GM18517 (cell line): ENCODE measurements at regions not wholly inside any gene's neighbourhood (a gene's known extent, or its start where the extent isn't known, plus 50 kb on each side); places are given as distances from the start of the nearest gene placed in this dataset.
"Not testable (repeated sequence)": the region's sequence is repeated elsewhere in the genome, so short reads cannot be mapped to it uniquely, and the experiment has no call there.

Source experiments
- ATAC-seq: cut with Tn5 transposase; IDR thresholded peaks from one replicate; pipeline ENCODE4 v1.9.1; 2021; ENCODE audit warnings: mild to moderate bottlenecking, moderate library complexity; ENCODE audit not compliant: unreplicated experiment

DNA sequence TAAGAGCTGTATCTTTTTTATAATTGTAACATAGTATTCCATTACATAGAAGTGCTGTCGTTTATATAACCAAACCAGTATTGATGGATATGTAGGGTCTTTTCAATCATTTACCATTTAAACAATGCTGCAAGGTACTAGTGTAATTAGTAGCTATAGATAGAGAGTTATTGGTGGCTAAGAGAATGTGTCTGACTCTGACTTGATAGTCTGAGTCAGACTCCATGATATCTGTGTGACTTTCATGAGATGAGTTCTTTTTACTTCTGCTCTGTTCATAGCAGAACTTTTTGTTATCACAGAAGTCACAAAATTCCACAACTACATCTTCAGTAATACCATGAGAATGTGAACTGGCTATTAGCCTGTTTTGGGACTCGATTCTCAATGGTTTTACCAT is 150.6 kb downstream of the FHIP1A start:
- ATAC-seq: no peak

DNA sequence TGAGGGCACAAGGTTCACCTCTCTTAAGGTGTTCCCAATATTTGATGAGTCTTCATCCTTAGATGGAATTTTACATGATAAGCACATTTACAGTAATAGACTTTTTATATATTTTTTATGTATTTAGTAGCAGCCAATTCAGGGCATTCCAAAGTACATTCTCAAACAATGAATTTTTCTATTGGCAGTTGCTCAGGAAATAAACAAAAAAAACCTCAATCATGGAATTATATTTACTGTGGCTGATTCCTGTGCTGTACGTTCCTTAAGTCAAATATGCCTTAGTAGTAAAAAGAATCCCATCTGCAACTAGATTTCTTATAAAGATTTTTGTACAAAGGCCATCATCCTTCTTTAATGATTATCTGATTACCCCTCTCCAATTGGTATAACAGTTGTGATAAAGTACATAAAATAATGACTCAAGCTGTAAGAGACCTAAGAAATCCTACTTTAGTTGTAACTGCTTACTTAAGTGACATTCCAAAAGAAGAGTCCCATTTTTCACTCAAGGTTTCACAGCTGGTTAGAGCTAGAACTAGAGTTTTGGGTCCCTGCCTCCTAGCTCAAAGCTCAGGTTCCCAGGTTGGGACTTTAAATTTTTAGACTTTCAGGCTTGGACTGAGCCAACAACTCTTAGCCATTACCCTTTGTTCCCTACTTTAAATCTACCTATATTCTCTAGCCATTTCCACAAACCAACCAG is 152.7 kb downstream of the FHIP1A start:
- no peak for ATAC-seq

DNA sequence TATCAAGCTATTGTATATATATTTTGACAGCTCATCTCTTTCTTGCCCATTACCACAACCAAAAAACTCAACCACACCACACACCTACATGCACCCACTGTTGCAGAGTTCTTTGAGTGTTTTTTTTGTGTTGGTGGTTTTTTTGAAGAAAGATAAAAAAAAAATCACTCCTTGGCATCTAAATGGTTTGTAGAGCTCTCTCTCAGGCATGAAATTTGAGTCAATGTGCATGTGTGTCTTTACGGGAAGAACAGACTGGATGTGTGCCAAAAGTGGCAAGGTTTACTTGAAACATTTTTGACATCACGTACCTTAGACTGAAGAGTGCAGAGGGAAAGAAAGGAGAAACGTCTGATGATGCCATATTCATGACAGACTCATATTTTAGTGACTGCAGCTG is 154.2 kb downstream of the FHIP1A start:
- no peak for ATAC-seq

DNA sequence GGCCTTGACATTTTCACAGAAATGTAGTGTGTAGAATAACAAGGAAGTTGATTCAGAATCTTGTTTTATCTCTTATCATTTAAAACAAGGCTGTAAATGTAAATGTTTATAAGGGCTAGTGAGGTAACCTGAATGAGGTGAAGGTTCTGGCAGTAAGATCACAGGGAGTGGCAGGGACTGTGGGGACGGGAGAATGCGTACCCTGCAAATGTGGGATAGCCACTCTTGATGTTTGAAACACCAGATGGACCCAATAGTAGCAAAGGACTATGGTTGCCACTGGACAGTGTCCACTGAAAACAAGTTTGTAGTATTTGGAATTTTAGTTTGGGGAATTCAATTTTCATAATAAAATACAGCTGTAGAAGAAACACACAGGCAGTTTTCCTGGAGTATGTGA is 155.3 kb downstream of the FHIP1A start:
- ATAC-seq: no peak

DNA sequence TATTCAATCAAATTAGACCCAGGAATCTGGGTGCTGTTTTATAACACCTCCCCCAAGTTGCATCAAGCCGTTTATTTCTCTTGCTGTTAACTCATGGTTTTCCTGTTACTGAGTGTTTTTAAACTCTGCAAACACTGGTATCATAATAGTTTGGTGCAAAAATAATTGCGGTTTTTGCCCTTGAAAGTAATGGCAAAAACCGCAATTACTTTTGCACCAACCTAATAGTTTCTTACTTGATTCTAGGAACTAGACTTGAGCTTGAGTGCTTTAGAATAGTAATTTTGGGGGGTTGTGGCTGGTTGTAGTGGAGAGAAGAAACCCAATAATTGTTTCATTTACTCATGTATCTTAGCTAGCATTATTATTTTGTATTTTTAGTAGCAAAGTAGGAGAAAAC is 156.6 kb downstream of the FHIP1A start:
- ATAC-seq: no peak

DNA sequence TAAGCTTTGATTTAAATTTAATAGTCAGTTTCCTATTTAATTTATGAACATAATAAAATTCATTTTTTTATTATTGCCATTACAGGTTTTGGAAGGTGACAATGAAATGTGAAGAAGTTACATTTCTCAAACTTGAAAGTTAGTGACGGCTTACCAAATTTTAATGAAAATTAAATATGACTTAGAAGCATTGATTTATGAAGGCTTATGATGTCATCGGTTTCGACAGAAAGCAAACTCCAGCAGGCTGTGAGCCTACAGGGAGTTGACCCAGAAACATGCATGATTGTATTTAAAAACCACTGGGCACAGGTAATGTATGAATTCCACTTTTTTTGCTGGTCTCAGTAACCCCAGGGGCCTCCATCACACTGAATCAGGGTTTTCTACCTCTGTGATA is 157.1 kb downstream of the FHIP1A start:
- ATAC-seq: no peak

DNA sequence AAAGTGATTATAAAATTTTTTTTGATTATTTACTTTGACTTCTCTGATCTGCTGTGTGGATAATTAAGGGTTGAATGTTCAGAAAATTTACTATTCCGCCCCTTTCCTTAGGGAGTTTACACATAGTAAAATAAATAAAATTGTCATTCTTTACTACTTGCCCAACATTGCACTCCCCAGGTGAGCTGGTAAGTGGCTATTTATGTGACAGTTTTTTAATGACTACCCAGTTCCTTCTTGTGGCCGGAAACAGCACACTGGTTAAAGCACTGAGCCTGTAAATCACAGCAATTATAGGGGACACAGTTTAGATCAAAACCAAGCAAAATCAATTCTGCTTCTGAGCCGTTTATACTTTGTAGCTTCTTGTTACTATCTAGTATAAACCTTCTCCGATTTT is 158.1 kb downstream of the FHIP1A start:
- peak; percentile 89 for ATAC-seq

DNA sequence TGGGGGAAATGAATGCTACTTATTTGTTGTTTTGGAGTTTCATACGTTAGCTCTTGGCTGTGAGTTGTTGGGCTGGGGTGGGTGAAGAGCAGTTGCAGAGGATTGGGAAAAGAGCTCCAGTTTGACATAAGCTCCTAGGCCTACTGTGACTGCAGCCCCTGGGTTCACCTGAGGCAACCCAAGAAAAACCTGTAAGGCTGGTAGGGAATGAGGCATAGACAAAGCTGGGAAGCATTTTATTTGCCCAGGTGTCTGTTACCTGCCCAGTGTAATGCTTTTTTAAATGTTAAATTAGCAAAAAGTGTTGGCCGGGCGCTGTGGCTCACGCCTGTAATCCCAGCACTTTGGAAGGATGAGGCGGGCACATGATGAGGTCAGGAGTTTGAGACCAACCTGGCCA is 160.0 kb downstream of the FHIP1A start:
- no peak for ATAC-seq

DNA sequence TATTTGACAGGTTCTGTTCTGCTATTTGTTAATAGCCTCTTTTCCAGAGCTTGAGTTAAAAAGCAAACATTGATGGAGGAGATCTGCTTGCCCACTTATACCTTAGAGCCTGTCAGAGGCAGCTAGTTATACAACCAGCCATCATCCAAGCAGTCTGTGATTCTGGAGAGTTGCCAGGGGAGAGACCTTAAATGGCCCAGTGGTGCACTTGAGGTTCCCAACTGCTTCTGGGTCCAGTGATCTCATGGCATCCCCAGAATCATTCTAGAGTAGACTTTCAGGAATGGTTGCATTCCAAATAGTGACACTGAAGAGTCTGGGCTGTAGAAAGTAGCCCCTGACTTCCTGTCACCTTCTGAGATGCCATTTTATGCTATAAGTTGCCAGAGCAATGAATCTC is 160.7 kb downstream of the FHIP1A start:
- ATAC-seq: no peak

DNA sequence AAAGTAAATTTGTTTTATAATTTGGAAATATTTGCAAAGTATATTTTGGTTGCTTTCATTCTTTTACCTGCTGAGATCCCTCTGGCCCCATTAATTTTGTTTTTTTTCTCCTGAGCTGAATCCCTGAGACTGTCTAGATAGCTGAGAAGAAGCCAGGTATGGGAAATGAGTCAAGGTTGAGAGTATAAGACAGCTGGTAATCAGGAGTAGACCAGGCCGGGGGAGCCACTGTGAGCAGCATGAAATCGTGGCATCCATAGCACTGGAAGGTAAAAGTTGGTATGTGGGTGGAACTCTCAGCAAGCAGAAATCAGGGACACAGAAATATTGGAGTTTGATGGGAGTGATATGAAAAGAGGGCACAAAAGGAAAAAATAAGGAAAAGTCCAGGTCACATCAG is 164.5 kb downstream of the FHIP1A start:
- ATAC-seq: no peak

DNA sequence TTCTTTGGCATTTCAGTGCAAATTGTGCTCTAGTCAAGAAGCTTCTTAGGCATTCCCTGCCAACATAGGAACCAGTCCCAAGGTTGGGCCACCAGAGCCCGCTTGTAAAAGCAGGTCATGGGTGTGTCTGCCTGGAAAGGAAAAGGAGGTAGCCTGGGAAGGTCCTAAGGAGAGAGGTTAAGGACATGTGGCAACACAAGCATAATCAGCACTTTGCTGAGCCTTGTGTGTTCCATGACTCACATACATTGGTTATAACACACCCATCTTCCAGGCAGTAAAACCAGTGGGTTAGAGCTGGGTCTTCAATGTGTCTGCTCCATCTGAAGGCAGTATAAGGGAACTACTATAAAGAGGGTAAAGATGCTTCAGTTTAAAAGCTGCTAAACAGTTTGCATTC is 165.0 kb downstream of the FHIP1A start:
- no peak for ATAC-seq

DNA sequence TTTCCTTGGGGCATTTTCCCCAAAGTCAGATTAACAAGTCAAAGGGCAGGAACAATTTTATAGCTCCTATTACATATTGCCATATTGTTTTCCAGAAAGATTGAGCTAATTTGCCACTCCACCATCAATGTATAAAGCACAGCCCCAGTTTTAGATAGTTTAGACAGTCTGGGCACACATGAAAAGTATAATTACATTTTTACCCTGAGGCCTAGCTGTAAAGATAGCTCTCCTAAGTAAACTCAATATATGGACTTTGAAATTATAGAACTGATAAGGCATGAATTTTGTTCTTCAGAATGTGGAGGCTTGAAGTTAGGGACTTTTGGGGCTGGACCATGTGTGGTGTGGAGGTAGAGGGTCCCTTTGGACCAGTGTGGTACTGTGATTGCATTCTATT is 166.0 kb downstream of the FHIP1A start:
- ATAC-seq: no peak

DNA sequence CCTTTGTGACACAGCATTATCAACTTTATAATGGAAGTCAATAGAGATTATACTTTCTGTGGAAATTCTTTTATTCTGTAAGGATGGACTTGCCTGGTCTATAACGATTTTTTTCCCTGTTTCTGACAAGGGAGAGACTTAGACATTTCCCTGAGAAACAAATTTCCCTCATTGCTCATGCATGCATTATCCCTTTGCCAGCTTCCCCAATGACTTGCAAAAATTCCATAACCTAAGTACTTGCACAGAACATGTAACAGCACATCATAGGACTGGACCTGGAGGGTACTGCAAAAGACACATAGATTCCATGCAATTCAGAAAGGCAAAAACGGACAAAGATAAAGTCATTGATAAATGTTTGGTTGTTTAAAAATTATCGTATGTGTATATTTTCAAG is 166.7 kb downstream of the FHIP1A start:
- no peak for ATAC-seq

DNA sequence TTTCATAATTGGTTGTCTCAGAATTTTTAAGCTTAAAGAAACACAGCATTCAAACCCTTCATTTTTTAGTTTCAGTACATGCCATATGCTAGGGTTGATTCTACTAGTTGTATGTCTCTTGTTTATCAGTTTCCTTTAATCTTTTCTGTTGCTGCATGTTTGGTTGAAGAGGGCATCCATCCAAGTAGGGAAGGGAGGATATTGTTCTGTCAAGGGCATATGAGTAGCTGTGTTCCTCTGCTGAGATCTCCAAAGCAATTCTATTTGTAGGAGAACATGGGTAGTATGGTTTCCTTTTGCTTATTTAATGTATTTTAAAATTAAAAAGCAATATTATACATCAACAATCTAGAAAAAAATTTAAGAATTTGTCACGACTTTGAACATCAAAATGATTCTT is 167.7 kb downstream of the FHIP1A start:
- ATAC-seq: no peak

DNA sequence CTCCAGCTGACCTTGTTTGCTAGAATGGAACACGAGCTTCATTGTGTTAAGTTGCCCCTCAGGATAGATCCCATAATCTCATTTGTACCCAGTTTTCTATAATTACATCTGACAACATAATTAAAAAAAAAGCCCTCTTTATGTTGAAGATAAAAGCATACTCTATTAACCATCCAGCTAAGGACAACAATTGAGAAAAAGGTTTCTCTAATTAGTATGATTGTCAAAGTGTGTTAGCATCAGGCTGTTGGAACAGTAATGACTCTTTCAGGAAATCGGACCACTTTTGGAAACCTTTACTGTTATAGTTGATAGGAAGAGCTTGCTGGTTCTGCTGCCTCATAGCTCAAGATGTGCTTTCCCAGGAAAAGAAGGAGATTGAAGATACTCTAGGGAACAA is 172.6 kb downstream of the FHIP1A start:
- no peak for ATAC-seq

DNA sequence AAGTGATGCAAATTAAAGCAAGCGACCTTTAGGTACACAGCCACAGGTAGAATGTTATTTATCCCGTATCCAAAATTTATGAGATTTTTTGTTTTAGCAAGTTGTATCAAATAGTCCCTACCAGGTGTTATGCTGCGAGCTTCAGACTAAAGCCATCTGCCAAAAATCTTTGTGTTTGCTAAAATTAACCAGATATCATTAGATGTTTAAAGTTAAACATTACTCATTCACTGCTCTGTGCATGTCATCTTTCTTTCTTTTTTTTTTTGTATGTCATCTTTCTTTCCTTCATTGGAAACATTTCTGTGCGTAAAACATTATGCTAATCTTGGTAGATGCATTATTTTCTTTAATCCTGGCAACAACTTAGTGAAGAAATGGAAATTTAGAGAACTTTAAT is 173.1 kb downstream of the FHIP1A start:
- no peak for ATAC-seq

DNA sequence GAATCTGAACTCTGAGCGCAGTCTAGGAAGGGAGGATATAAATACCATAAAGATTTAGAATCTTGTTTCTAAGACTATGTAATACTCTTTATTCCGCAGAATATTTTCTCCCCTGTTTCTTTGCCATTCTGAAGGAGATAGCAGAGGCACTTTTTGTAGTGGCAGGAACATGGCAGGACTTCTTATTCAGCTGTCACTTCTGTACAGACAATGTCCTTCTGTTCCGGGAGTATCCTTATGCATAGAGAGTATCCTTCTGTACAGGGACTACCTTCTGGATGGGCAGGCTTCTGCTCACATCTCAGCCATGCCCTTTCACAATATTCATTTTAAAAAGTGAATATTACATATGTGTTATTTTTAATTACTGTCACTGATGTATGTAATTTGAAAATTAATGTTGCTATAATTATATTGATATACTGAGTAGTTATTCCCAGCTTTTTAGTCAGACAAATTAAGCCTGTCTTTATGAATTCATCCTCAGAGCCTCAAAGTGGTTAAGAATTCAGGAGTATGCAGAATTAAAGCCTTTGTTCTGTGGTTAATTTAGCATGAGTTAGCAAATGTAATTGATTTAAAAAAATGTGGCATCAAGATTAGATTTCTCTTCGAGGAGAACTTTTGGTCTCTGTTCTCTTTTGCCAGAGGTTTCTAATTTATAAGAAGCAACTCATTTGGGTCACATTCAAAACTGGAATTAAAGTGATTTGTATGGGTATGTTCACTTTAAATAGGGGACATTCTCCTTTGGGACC is 174.4 kb downstream of the FHIP1A start:
- ATAC-seq: no peak

DNA sequence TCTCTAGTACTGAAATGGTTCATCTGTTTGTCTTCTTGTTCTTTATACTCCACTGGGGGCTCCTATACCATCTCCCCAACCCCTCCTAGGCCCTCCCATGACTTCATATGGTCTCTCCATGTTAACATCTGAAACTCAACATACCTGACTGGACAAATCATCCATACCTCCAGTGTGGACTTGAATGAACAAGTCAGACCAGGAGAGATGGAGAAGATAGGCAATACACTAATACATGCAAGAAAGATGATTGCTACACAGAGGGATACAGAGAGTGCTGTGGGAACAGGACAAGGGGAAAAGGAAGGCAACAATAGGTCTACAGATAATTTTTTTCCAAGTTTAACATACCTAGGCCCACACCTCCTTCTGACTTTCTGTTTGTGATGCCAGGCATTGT is 175.1 kb downstream of the FHIP1A start:
- ATAC-seq: no peak

DNA sequence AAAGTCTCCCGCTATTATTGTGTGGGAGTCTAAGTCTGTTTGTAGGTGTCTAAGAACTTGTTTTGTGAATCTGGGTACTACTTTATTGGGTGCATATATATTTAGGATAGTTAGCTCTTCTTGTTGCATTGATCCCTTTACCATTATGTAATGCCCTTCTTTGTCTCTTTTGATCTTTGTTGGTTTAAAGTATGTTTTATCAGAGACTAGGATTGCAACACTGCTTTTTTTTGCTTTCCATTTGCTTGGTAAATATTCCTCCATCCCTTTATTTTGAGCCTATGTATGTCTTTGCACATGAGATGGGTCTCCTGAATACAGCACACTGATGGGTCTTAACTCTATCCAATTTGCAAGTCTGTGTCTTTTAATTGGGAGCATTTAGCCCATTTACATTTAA is 165.2 kb downstream of the GATB start:
- ATAC-seq: not testable (repeated sequence)

DNA sequence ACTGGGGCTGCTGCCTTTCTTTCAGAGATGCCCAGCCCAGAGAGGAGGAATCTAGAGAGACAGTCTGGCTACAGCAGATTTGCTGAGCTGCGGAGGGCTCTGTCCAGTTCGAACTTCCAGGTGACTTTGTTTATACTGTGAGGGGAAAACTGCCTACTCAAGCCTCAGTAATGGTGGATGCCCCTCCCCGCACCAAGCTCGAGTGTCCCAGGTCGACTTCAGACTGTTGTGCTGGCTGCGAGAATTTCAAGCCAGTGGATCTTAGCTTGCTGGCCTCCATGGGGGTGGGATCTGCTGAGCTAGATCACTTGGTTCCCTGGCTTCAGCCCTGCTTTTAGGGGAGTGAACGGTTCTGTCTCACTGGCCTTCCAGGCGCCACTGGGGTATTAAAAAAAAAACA is 163.1 kb downstream of the GATB start:
- not testable (repeated sequence) for ATAC-seq

DNA sequence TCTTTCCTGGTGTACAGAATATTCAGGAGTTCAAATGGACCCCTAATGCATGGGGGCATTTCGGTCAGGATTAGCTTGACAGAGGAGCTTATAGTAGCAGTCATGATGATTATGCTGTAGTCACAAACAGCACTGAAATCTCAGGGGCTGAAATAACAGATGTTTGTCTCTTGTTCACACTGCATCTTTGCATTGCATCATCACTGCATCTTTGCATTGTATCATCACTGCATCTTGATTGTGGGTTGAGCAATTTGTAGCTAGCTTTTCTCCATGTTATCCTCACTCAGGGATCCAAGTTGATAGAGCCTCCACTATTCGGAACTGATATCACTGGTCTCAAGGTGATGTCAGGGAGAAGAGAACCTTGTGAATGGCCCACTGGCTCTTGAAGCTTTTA is 160.9 kb downstream of the GATB start:
- no peak for ATAC-seq

DNA sequence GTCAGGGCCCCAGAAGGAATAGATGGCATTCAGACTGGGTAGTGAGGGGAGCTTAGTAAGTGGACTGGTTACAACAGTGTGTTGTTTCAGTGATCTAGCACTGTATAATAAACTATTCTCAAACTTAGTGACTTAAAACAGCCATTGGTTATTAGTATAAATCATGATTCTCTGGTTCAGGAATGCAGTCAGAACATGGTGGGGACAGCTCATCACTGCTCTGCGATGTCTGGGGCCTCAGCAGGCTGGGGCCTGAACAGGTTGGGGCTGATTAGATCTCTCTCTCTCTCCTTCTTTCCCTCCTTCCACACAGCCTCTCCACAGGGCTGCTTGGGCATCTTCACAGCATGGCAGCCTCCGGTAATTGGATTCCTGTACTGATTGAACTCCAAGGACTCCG is 160.4 kb downstream of the GATB start:
- no peak for ATAC-seq

DNA sequence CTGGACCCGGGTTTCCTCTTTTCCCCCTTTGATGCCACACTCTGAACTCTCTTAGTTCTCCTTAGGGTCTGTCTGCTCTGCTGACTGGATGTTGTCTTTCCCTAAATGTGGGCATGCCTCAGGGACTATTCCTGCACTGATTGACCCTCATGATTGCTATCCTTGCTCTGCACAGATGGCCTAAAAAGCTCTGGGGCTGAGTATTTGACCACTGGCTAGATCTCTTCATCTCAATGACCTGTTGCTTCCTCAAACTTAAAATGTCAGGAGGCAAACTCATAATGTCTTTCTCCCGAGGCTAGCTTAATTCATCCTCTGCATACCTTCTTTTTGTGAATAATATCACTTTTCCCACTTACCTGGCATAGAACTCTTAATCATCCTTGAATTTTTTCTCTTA is 157.4 kb downstream of the GATB start:
- no peak for ATAC-seq
